Hepatocyte (in vitro differentiated cells): ENCODE measurements at regions not wholly inside any gene's neighbourhood (a gene's known extent, or its start where the extent isn't known, plus 50 kb on each side); places are given as distances from the start of the nearest gene placed in this dataset.

Experiments
- DNase-seq: peaks from one replicate; pipeline ENCODE4 v3.0.0-alpha.2; 2016; ENCODE audit warnings: low spot score
- H2AFZ ChIP-seq: fragments of 200-600 bp; sonication (generic); 2 replicates; pipeline ENCODE4 v1.6.0; 2016; ENCODE audit warnings: antibody characterized with exemption, mild to moderate bottlenecking
- H3K27ac ChIP-seq: fragments of 200-600 bp; sonication (generic); 2 replicates; pipeline ENCODE4 v1.5.1; 2016; ENCODE audit warnings: mild to moderate bottlenecking
- H3K27me3 ChIP-seq: fragments of 200-600 bp; sonication (generic); 2 replicates; pipeline ENCODE4 v1.6.1; 2016
- H3K36me3 ChIP-seq: fragments of 200-600 bp; sonication (generic); replicated peaks from 2 replicates; pipeline ENCODE4 v1.5.1; 2016; ENCODE audit warnings: low read depth; ENCODE audit not compliant: insufficient read depth
- H3K4me1 ChIP-seq: fragments of 200-600 bp; sonication (generic); 2 replicates; pipeline ENCODE4 v1.5.1; 2016; ENCODE audit warnings: mild to moderate bottlenecking, moderate library complexity; ENCODE audit not compliant: insufficient read depth
- H3K4me2 ChIP-seq: fragments of 200-600 bp; sonication (generic); 2 replicates; pipeline ENCODE4 v1.6.0; 2016
- H3K4me3 ChIP-seq: fragments of 200-600 bp; sonication (generic); 2 replicates; pipeline ENCODE4 v1.5.1; 2016; ENCODE audit warnings: mild to moderate bottlenecking
- H3K79me2 ChIP-seq: fragments of 200-600 bp; sonication (generic); 2 replicates; pipeline ENCODE4 v1.6.0; 2017; ENCODE audit warnings: mild to moderate bottlenecking
- H3K9me2 ChIP-seq: fragments of 200-600 bp; sonication (generic); replicated peaks from 2 replicates; pipeline ENCODE4 v1.6.0; 2017; ENCODE audit warnings: mild to moderate bottlenecking; ENCODE audit not compliant: insufficient read depth
- H3K9me3 ChIP-seq: fragments of 200-600 bp; sonication (generic); 2 replicates; pipeline ENCODE4 v1.5.1; 2016; ENCODE audit warnings: low read depth, mild to moderate bottlenecking
- H4K20me1 ChIP-seq: fragments of 200-600 bp; sonication (generic); 2 replicates; pipeline ENCODE4 v1.6.0; 2016; ENCODE audit warnings: mild to moderate bottlenecking; ENCODE audit not compliant: insufficient read depth, poor library complexity, severe bottlenecking
- CTCF ChIP-seq: fragments of 200-600 bp; sonication (generic); IDR thresholded peaks from 2 replicates; pipeline ENCODE4 v1.5.1; 2016; ENCODE audit warnings: antibody characterized with exemption, mild to moderate bottlenecking; ENCODE audit not compliant: poor library complexity
- EZH2 ChIP-seq: fragments of 200-600 bp; sonication (generic); IDR thresholded peaks from 2 replicates; pipeline ENCODE4 v1.6.1; 2016; ENCODE audit warnings: antibody characterized with exemption, mild to moderate bottlenecking, borderline replicate concordance
- EZH2phosphoT487 ChIP-seq: fragments of 200-600 bp; sonication (generic); IDR thresholded peaks from one replicate; pipeline ENCODE4 v1.6.1; 2018; ENCODE audit warnings: antibody characterized with exemption, mild to moderate bottlenecking, low read depth, moderate library complexity; ENCODE audit not compliant: unreplicated experiment, severe bottlenecking
- WGBS: methylation state at CpG from one replicate; pipeline ENCODE4 v1.1.6; 2016; ENCODE audit warnings: low lambda C conversion rate; ENCODE audit errors: missing lambda C conversion rate; 5-methylcytosine and 5-hydroxymethylcytosine counted together

- H3K27me3 ChIP-seq, result no peaks in the 10 kb centered on the region
- H3K4me2 ChIP-seq, result no peak overlapping the region
- no peaks in the 10 kb centered on the region for H3K9me2 ChIP-seq
- H3K4me3 ChIP-seq, result no peak overlapping the region
- no peak overlapping the region for H2AFZ ChIP-seq
- H3K4me1 ChIP-seq, result peaks cover 5% of the 10 kb centered on the region
- TF ChIP-seq EZH2phosphoT487 (no peak), CTCF (no peak), EZH2 (no peak)
- H4K20me1 ChIP-seq, result no peaks in the 10 kb centered on the region
- no peaks in the 10 kb centered on the region for H3K9me3 ChIP-seq
- peaks cover 12% of the 10 kb centered on the region for H3K79me2 ChIP-seq
- H3K36me3 ChIP-seq, result no peaks in the 10 kb centered on the region
- DNase-seq, result no peak
- 87% methylated on average over 10 of the region's 10 CpGs for WGBS
- no peak overlapping the region for H3K27ac ChIP-seq
These were observed 155.8 kb upstream of the FOXN3 start for GRCh38 chr14:89572596-89573398.

- Histone ChIP-seq H3K27me3 (no peaks in the 10 kb centered on the region), H3K4me1 (no peaks in the 10 kb centered on the region), H3K36me3 (no peaks in the 10 kb centered on the region), H3K27ac (no peak overlapping the region), H3K9me2 (no peaks in the 10 kb centered on the region), H2AFZ (no peak overlapping the region), H3K9me3 (no peaks in the 10 kb centered on the region), H3K4me3 (no peak overlapping the region), H4K20me1 (no peaks in the 10 kb centered on the region), H3K79me2 (peaks cover 12% of the 10 kb centered on the region), H3K4me2 (no peak overlapping the region)
- TF ChIP-seq EZH2phosphoT487 (no peak), EZH2 (no peak), CTCF (no peak)
- DNase-seq, result no peak
- 92% methylated on average over 1 of the region's 1 CpG for WGBS
These were observed 154.5 kb upstream of the FOXN3 start for GRCh38 chr14:89571491-89571890.

DNA sequence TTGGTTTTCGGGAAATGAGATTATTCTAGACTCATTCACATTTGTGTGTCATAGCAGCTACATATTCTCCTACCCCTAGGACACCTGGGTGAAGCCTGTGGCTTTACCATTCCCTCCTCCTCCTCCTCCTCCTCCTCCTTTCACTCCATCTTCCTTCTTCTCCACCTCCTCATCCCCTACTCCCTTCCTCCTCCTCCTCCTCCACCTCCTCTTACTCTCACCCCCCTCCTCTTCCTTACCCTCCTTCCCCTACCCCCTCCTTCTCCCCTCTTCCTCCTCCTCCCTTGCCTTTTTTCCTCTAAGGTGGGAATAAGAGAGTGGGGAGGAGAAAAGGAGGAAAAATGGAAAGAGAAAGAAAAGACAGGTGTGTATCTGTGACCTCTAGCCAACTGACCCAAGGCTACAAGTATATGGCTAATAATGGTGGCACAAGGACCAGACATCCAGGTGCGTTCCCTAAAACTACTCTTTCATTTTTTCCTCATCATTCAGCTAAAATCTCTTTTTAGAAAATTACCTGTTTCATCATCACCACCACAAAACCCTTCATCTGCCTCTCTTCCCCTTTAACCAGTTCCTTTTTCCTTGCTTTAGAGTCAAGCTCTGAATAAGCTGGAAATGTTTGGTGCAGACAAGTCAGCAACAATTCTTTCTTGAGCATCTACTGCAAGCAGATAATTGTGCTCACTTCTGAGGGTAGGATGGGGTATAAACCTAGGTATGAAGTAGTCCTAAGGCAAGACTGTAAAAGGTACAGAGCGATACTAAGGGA lies 149.8 kb upstream of the FOXN3 start:
- TF ChIP-seq EZH2phosphoT487 (no peak), EZH2 (no peak), CTCF (no peak)
- H3K27me3 ChIP-seq, result no peaks in the 10 kb centered on the region
- no peaks in the 10 kb centered on the region for H3K9me3 ChIP-seq
- no peaks in the 10 kb centered on the region for H4K20me1 ChIP-seq
- H3K4me3 ChIP-seq, result no peak overlapping the region
- H3K4me2 ChIP-seq, result no peak overlapping the region
- no peaks in the 10 kb centered on the region for H3K9me2 ChIP-seq
- no peak overlapping the region for H2AFZ ChIP-seq
- H3K79me2 ChIP-seq, result no peaks in the 10 kb centered on the region
- H3K4me1 ChIP-seq, result no peaks in the 10 kb centered on the region
- H3K27ac ChIP-seq, result no peak overlapping the region
- 79% methylated on average over 3 of the region's 3 CpGs for WGBS
- DNase-seq, result no peak
- no peaks in the 10 kb centered on the region for H3K36me3 ChIP-seq
